Tibial nerve (tissue), 4 donors: ENCODE measurements at regions not wholly inside any gene's neighbourhood (a gene's known extent, or its start where the extent isn't known, plus 50 kb on each side); places are given as distances from the start of the nearest gene placed in this dataset.

Source experiments
- DNase-seq, 2 donors: peaks; one replicate each; pipeline ENCODE4 v3.0.0-alpha.2; 2019; ENCODE audit warnings: low spot score in 2 of 2
- H3K27ac ChIP-seq, 4 donors: fragments of 200-600 bp; sonication (generic) in 3 of 4; one replicate each; pipeline ENCODE4 v1.5.1; 2017 to 2019; ENCODE audit warnings: mild to moderate bottlenecking in 1 of 4
- H3K27me3 ChIP-seq, 2 donors: fragments of 200-600 bp; sonication (generic) in 1 of 2; one replicate each; pipeline versions ENCODE4 v1.5.1 to v1.6.0; 2017 to 2019
- H3K36me3 ChIP-seq, 3 donors: fragments of 200-600 bp; sonication (generic); one replicate each; pipeline ENCODE4 v1.5.1; 2018 to 2019
- H3K4me1 ChIP-seq, 4 donors: fragments of 200-600 bp; sonication (generic) in 3 of 4; one replicate each; pipeline ENCODE4 v1.5.1; 2017 to 2019
- H3K4me3 ChIP-seq, 4 donors: fragments of 200-600 bp; sonication (generic) in 3 of 4; one replicate each; pipeline ENCODE4 v1.5.1; 2017 to 2019; ENCODE audit warnings: mild to moderate bottlenecking in 1 of 4, moderate library complexity in 1 of 4
- H3K9me3 ChIP-seq, 4 donors: fragments of 200-600 bp; sonication (generic) in 3 of 4; one replicate each; pipeline ENCODE4 v1.5.1; 2017 to 2019
- EP300 ChIP-seq, 2 donors: sonication (generic); formaldehyde crosslinking; IDR thresholded peaks; one replicate each; pipeline ENCODE4 v1.6.1; 2017; ENCODE audit warnings: antibody characterized with exemption in 2 of 2, mild to moderate bottlenecking in 1 of 2
- POLR2A ChIP-seq, 2 donors: fragments of 450-650 bp; IDR thresholded peaks; one replicate each; pipeline ENCODE4 v1.6.1; 2017; ENCODE audit warnings: antibody characterized with exemption in 2 of 2, mild to moderate bottlenecking in 2 of 2, moderate library complexity in 2 of 2
- WGBS, 2 donors: methylation state at CpG; one replicate each; pipeline ENCODE4 v1.1.5; 2018; 5-methylcytosine and 5-hydroxymethylcytosine counted together
- TF ChIP-seq, protein P1 (sequence below), 5 experiments: fragments of 200-600 bp in 3 of 5; fragments of 450-650 bp in 2 of 5; sonication (generic) in 3 of 5; IDR thresholded peaks; one replicate each; pipeline ENCODE4 v1.5.1; 2016 to 2019; ENCODE audit warnings: antibody characterized with exemption in 5 of 5, mild to moderate bottlenecking in 3 of 5, moderate library complexity in 2 of 5

DNA sequence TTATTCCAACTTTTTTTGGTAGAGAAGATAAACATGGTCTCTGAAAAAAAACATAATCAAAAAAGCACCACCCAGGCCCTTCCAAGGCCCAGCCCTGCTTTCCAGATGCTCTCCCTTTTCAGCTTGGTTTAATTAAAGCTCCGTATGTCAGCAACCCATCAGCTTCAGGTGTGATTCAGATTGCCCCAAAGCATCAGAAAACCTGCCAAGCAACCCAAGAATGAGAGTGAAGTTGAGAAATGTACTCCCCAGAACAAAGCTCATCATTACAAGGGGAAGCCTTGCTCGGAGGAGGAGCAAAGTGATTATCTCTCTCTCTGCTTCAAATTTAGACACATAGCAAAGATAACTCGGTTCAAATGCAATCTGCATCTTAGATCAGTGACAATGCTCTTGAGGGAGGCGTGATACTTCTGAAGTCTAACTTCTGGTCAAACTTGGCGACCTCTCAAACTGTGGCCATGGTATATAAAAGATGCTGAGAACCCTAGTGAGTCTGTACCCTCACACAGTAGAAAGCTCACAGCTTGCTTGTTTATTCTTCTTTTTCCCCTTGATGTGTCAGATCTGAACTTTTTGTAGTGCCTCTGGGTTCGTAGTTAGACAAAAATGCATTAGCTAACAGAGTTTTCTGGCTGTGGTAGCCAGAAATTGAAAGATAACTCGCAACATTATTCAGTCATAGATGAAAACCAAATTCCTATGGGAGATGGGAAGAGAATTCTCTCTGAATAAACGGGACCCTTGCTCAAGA, 63.3 kb upstream of the ZC3H11B start:
- WGBS, 2 donors, result 56 to 58% methylated on average over 8 of the region's 8 CpGs

DNA sequence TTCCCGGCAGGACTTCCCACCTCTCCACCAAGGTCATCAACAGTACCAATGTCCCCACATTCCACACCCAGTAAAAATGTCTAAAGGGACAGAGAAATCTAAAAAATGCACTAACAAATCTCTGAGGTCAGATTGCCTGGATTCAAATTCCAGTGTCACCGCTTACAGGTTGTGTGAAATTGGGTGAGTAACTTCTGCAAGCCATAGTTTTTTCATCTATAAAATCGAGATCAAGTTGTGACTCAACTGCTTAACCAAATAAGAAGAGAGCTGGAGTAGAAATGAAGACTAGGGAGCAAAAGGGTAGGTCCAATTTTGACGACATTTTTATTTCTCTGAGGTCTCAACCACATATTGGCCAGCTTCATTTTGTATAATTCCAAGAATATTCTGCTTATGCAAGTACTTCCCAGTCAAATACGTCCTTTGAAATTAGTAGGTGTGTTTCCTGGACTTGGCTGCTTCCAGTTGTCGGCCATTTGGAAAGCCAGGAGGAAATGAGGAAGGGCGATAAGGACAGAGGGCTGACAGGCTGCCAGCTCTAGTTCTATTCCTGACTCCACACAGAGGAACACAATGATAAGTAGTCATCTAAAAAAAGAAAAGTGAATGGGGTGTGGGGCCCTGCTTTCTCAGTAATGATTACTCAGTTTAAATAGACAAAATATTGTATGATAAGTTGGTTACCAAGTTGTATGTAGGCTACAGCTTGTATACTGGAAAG, 57.7 kb upstream of the ZC3H11B start:
- Histone ChIP-seq H3K27ac (no peak overlapping the region), H3K4me3 (no peak overlapping the region), H3K9me3 (no peaks in the 10 kb centered on the region), H3K27me3 (no peaks in the 10 kb centered on the region), H3K36me3 (no peaks in the 10 kb centered on the region), H3K4me1 (peaks cover 0 to 7% (median 0%) of the 10 kb centered on the region in 4 donors)
- TF ChIP-seq EP300 (IDR thresholded peaks at IDR 0.05), result peak in 1 of 2 donors; percentile 8
- TF ChIP-seq POLR2A (IDR thresholded peaks at IDR 0.05), result no peak
- WGBS, 2 donors, result 74 to 78% methylated on average over 7 of the region's 7 CpGs
- DNase-seq, result no peak

More for the DNA sequence above, 63.3 kb upstream of the ZC3H11B start:
- H3K27me3 ChIP-seq, result no peaks in the 10 kb centered on the region
- no peaks in the 10 kb centered on the region for H3K4me1 ChIP-seq
- no peaks in the 10 kb centered on the region for H3K9me3 ChIP-seq
- H3K36me3 ChIP-seq, result no peaks in the 10 kb centered on the region
- TF ChIP-seq POLR2A (IDR thresholded peaks at IDR 0.05), result no peak
- no peak for TF ChIP-seq EP300 (IDR thresholded peaks at IDR 0.05)
- TF ChIP-seq, protein P1, sequence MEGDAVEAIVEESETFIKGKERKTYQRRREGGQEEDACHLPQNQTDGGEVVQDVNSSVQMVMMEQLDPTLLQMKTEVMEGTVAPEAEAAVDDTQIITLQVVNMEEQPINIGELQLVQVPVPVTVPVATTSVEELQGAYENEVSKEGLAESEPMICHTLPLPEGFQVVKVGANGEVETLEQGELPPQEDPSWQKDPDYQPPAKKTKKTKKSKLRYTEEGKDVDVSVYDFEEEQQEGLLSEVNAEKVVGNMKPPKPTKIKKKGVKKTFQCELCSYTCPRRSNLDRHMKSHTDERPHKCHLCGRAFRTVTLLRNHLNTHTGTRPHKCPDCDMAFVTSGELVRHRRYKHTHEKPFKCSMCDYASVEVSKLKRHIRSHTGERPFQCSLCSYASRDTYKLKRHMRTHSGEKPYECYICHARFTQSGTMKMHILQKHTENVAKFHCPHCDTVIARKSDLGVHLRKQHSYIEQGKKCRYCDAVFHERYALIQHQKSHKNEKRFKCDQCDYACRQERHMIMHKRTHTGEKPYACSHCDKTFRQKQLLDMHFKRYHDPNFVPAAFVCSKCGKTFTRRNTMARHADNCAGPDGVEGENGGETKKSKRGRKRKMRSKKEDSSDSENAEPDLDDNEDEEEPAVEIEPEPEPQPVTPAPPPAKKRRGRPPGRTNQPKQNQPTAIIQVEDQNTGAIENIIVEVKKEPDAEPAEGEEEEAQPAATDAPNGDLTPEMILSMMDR (IDR thresholded peaks at IDR 0.05), result no peak
- H3K4me3 ChIP-seq, result no peak overlapping the region
- no peak overlapping the region for H3K27ac ChIP-seq
- no peak for DNase-seq

DNA sequence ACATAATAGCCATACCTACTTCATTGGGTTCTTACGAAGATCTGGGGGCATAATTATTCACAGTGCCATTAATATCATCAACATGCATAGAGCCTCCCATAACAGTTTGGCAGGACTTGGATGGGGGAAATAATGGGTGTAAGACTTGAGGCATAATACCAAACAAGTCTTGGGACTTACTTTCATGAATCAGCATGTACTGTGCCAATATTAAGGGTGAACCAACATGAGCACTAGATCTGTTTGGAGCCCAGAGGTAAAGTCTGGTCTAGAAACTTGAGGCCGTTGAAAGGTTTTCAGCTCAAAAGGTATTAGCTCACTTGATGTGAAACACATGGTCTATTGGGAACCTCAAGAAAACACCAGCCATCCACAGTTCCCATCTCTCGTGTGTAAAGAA, 56.7 kb upstream of the ZC3H11B start:
- 64 to 72% methylated on average over 3 of the region's 3 CpGs for WGBS, 2 donors
- Histone ChIP-seq H3K9me3 (no peaks in the 10 kb centered on the region), H3K27ac (no peak overlapping the region), H3K36me3 (no peaks in the 10 kb centered on the region), H3K4me3 (no peak overlapping the region), H3K4me1 (peaks cover 0 to 7% (median 0%) of the 10 kb centered on the region in 4 donors), H3K27me3 (no peaks in the 10 kb centered on the region)
- TF ChIP-seq, protein P1 (IDR thresholded peaks at IDR 0.05), result no peak
- TF ChIP-seq POLR2A (IDR thresholded peaks at IDR 0.05) (no peak), EP300 (IDR thresholded peaks at IDR 0.05) (no peak)
- DNase-seq, result no peak

GRCh38 chr1:219669042-219669441, 56.1 kb upstream of the ZC3H11B start:
- Histone ChIP-seq H3K36me3 (no peaks in the 10 kb centered on the region), H3K27me3 (no peaks in the 10 kb centered on the region), H3K4me1 (peaks cover 0 to 7% (median 0%) of the 10 kb centered on the region in 4 donors), H3K4me3 (no peak overlapping the region), H3K9me3 (no peaks in the 10 kb centered on the region), H3K27ac (no peak overlapping the region)
- WGBS, 2 donors, result 47 to 73% methylated on average over 4 of the region's 4 CpGs
- TF ChIP-seq EP300 (IDR thresholded peaks at IDR 0.05) (no peak), POLR2A (IDR thresholded peaks at IDR 0.05) (no peak)
- TF ChIP-seq, protein P1 (IDR thresholded peaks at IDR 0.05), result no peak
- DNase-seq, result no peak

DNA sequence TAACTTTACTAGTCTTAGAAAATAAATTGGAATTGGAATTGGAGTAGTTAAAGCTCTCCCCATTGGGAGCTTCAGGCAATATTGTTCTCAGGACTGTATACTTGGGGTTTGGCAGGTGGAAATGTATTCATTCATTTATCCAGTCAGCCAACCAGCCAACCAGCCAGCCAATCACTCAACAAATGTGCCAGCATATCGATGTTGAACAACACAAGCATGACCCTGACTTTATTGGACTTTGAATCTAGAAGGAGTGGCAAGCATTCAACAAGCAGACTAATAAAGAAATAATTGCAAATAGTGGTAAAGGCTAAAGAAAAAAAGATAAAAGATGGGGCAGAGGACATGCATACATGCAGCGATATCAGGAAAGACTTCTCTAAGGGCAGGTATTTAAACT, 55.5 kb upstream of the ZC3H11B start:
- Histone ChIP-seq H3K36me3 (no peaks in the 10 kb centered on the region), H3K27me3 (no peaks in the 10 kb centered on the region), H3K4me3 (no peak overlapping the region), H3K9me3 (no peaks in the 10 kb centered on the region), H3K4me1 (peaks cover 0 to 7% (median 0%) of the 10 kb centered on the region in 4 donors), H3K27ac (no peak overlapping the region)
- TF ChIP-seq EP300 (IDR thresholded peaks at IDR 0.05) (no peak), POLR2A (IDR thresholded peaks at IDR 0.05) (no peak)
- TF ChIP-seq, protein P1 (IDR thresholded peaks at IDR 0.05), result no peak
- no peak for DNase-seq
- WGBS, 2 donors, result 81% methylated on average over 2 of the region's 2 CpGs
